GM18867 (cell line): ENCODE measurements at regions not wholly inside any gene's neighbourhood (a gene's known extent, or its start where the extent isn't known, plus 50 kb on each side); places are given as distances from the start of the nearest gene placed in this dataset.
"Not testable (repeated sequence)": the region's sequence is repeated elsewhere in the genome, so short reads cannot be mapped to it uniquely, and the experiment has no call there.

Experiments used
- ATAC-seq: cut with Tn5 transposase; IDR thresholded peaks from one replicate; pipeline ENCODE4 v1.9.1; 2021; ENCODE audit warnings: mild to moderate bottlenecking, moderate library complexity; ENCODE audit not compliant: unreplicated experiment

- no peak for ATAC-seq
These were observed 685.1 kb downstream of the SI start for GRCh38 chr3:164393171-164393570.

- ATAC-seq = no peak
These were observed 688.2 kb downstream of the SI start for GRCh38 chr3:164390046-164390445.

- no peak for ATAC-seq
These were observed 691.1 kb downstream of the SI start for GRCh38 chr3:164387236-164387635.

GRCh38 chr3:164380156-164380555, 698.1 kb downstream of the SI start:
- ATAC-seq = no peak

GRCh38 chr3:164377466-164377865, 700.8 kb downstream of the SI start:
- ATAC-seq = no peak

GRCh38 chr3:164375995-164376394, 702.3 kb downstream of the SI start:
- no peak for ATAC-seq

GRCh38 chr3:164375538-164375937, 702.8 kb downstream of the SI start:
- ATAC-seq = no peak

- ATAC-seq = no peak
These were observed 706.6 kb downstream of the SI start for GRCh38 chr3:164371681-164372080.

GRCh38 chr3:164370970-164371369, 707.3 kb downstream of the SI start:
- ATAC-seq = no peak

- no peak for ATAC-seq
These were observed 713.1 kb downstream of the SI start for GRCh38 chr3:164365242-164365641.

GRCh38 chr3:164364111-164364510, 714.2 kb downstream of the SI start:
- no peak for ATAC-seq

GRCh38 chr3:164360738-164361406, 717.4 kb downstream of the SI start:
- ATAC-seq = no peak

GRCh38 chr3:164360078-164360578, 718.2 kb downstream of the SI start:
- ATAC-seq = no peak

- ATAC-seq = no peak
These were observed 725.3 kb downstream of the SI start for GRCh38 chr3:164352991-164353390.

GRCh38 chr3:164351131-164351530, 727.2 kb downstream of the SI start:
- ATAC-seq = no peak

- not testable (repeated sequence) for ATAC-seq
These were observed 736.1 kb downstream of the SI start for GRCh38 chr3:164342206-164342605.

GRCh38 chr3:164341086-164341485, 737.2 kb downstream of the SI start:
- ATAC-seq = no peak

GRCh38 chr3:164340273-164340672, 738.0 kb downstream of the SI start:
- no peak for ATAC-seq

GRCh38 chr3:164332831-164333802, 745.2 kb downstream of the SI start:
- no peak for ATAC-seq

GRCh38 chr3:164326714-164327113, 751.6 kb downstream of the SI start:
- ATAC-seq = no peak

GRCh38 chr3:164320962-164321361, 757.3 kb downstream of the SI start:
- ATAC-seq = no peak

- no peak for ATAC-seq
These were observed 772.3 kb downstream of the SI start for GRCh38 chr3:164306042-164306441.
